Epithelial cell of esophagus (primary cell): ENCODE measurements at regions not wholly inside any gene's neighbourhood (a gene's known extent, or its start where the extent isn't known, plus 50 kb on each side); places are given as distances from the start of the nearest gene placed in this dataset.

Experiments
- DNase-seq: peaks from one replicate; pipeline ENCODE4 v3.0.0; 2010; ENCODE audit warnings: low read depth
- H3K4me3 ChIP-seq: 2 replicates; pipeline ENCODE4 v1.5.1; 2011; ENCODE audit warnings: mild to moderate bottlenecking, low read length, control low read depth
- CTCF ChIP-seq: IDR thresholded peaks from 2 replicates; pipeline ENCODE4 v1.5.1; 2011; ENCODE audit warnings: low read depth, mild to moderate bottlenecking, low read length, control low read depth, inconsistent platforms; ENCODE audit not compliant: insufficient read depth; ENCODE audit errors: missing control alignments

- no peak for TF ChIP-seq CTCF
- no peak overlapping the region for H3K4me3 ChIP-seq
- DNase-seq = no peak
Observed at GRCh38 chr20:17097603-17098002, 129.2 kb upstream of the PCSK2 start.

- no peak for DNase-seq
- no peak overlapping the region for H3K4me3 ChIP-seq
- no peak for TF ChIP-seq CTCF
Observed at GRCh38 chr20:17100506-17100905, 126.3 kb upstream of the PCSK2 start.

GRCh38 chr20:17107127-17107526, 119.7 kb upstream of the PCSK2 start:
- H3K4me3 ChIP-seq = no peak overlapping the region
- DNase-seq = no peak
- no peak for TF ChIP-seq CTCF

GRCh38 chr20:17108896-17109295, 117.9 kb upstream of the PCSK2 start:
- TF ChIP-seq CTCF = no peak

GRCh38 chr20:17109307-17109706, 117.5 kb upstream of the PCSK2 start:
- no peak for DNase-seq
- no peak overlapping the region for H3K4me3 ChIP-seq
- TF ChIP-seq CTCF = no peak

More at GRCh38 chr20:17108896-17109295, 117.9 kb upstream of the PCSK2 start:
- H3K4me3 ChIP-seq = no peak overlapping the region
- DNase-seq = no peak

- no peak for DNase-seq
- H3K4me3 ChIP-seq = no peak overlapping the region
- no peak for TF ChIP-seq CTCF
Observed at GRCh38 chr20:17128206-17128605, 98.6 kb upstream of the PCSK2 start.

- TF ChIP-seq CTCF = no peak
- no peak overlapping the region for H3K4me3 ChIP-seq
- no peak for DNase-seq
Observed at GRCh38 chr20:17129089-17129488, 97.8 kb upstream of the PCSK2 start.
